ENCODE measurements at regions not wholly inside any gene's neighbourhood (a gene's known extent, or its start where the extent isn't known, plus 50 kb on each side); places are given as distances from the start of the nearest gene placed in this dataset.

GRCh38 chr4:156538651-156539257 lies 432.8 kb downstream of the PDGFC start:
- TF ChIP-seq, protein P1, sequence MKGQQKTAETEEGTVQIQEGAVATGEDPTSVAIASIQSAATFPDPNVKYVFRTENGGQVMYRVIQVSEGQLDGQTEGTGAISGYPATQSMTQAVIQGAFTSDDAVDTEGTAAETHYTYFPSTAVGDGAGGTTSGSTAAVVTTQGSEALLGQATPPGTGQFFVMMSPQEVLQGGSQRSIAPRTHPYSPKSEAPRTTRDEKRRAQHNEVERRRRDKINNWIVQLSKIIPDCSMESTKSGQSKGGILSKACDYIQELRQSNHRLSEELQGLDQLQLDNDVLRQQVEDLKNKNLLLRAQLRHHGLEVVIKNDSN (IDR thresholded peaks at IDR 0.05): no peak
- TF ChIP-seq TEAD4 (IDR thresholded peaks at IDR 0.05): no peak
- no peak for TF ChIP-seq YY1 (IDR thresholded peaks at IDR 0.05; ENCODE audit: low read depth)
- no peak for TF ChIP-seq TAF1 (IDR thresholded peaks at IDR 0.05; ENCODE audit: low read depth)
- no peak for TF ChIP-seq TCF12 (IDR thresholded peaks at IDR 0.05; ENCODE audit: low read depth)
- TF ChIP-seq, protein P2, sequence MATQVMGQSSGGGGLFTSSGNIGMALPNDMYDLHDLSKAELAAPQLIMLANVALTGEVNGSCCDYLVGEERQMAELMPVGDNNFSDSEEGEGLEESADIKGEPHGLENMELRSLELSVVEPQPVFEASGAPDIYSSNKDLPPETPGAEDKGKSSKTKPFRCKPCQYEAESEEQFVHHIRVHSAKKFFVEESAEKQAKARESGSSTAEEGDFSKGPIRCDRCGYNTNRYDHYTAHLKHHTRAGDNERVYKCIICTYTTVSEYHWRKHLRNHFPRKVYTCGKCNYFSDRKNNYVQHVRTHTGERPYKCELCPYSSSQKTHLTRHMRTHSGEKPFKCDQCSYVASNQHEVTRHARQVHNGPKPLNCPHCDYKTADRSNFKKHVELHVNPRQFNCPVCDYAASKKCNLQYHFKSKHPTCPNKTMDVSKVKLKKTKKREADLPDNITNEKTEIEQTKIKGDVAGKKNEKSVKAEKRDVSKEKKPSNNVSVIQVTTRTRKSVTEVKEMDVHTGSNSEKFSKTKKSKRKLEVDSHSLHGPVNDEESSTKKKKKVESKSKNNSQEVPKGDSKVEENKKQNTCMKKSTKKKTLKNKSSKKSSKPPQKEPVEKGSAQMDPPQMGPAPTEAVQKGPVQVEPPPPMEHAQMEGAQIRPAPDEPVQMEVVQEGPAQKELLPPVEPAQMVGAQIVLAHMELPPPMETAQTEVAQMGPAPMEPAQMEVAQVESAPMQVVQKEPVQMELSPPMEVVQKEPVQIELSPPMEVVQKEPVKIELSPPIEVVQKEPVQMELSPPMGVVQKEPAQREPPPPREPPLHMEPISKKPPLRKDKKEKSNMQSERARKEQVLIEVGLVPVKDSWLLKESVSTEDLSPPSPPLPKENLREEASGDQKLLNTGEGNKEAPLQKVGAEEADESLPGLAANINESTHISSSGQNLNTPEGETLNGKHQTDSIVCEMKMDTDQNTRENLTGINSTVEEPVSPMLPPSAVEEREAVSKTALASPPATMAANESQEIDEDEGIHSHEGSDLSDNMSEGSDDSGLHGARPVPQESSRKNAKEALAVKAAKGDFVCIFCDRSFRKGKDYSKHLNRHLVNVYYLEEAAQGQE (IDR thresholded peaks at IDR 0.05; ENCODE audit: low read depth): no peak
- TF ChIP-seq CEBPB (IDR thresholded peaks at IDR 0.05): no peak

GRCh38 chr4:156538210-156538609 lies 433.4 kb downstream of the PDGFC start:
- TF ChIP-seq NFIC (IDR thresholded peaks at IDR 0.05) (no peak), CEBPB (IDR thresholded peaks at IDR 0.05) (no peak), EP300 (IDR thresholded peaks at IDR 0.05; ENCODE audit: borderline replicate concordance) (no peak), TAF1 (IDR thresholded peaks at IDR 0.05; ENCODE audit: low read depth) (no peak), TEAD4 (IDR thresholded peaks at IDR 0.05) (no peak), EGR1 (IDR thresholded peaks at IDR 0.05) (no peak), RAD21 (IDR thresholded peaks at IDR 0.05; ENCODE audit: low read depth) (no peak), YY1 (IDR thresholded peaks at IDR 0.05; ENCODE audit: low read depth) (no peak), FOXM1 (IDR thresholded peaks at IDR 0.05; ENCODE audit: borderline replicate concordance, low read depth) (no peak), CREB1 (IDR thresholded peaks at IDR 0.05; ENCODE audit: low read depth) (no peak), ZBTB7A (IDR thresholded peaks at IDR 0.05; ENCODE audit: low read depth) (no peak), TCF12 (IDR thresholded peaks at IDR 0.05; ENCODE audit: low read depth) (no peak)
- TF ChIP-seq, protein P3, sequence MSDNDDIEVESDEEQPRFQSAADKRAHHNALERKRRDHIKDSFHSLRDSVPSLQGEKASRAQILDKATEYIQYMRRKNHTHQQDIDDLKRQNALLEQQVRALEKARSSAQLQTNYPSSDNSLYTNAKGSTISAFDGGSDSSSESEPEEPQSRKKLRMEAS (IDR thresholded peaks at IDR 0.05): no peak
- TF ChIP-seq, protein P2 (IDR thresholded peaks at IDR 0.05; ENCODE audit: low read depth): no peak
- TF ChIP-seq, protein P1 (IDR thresholded peaks at IDR 0.05): no peak

- TF ChIP-seq EGR1 (IDR thresholded peaks at IDR 0.05): no peak
- no peak for TF ChIP-seq RAD21 (IDR thresholded peaks at IDR 0.05; ENCODE audit: low read depth)
- TF ChIP-seq CEBPB (IDR thresholded peaks at IDR 0.05): no peak
- TF ChIP-seq TAF1 (IDR thresholded peaks at IDR 0.05; ENCODE audit: low read depth): no peak
- TF ChIP-seq CREB1 (IDR thresholded peaks at IDR 0.05; ENCODE audit: low read depth): no peak
- TF ChIP-seq TEAD4 (IDR thresholded peaks at IDR 0.05): no peak
- TF ChIP-seq FOXM1 (IDR thresholded peaks at IDR 0.05; ENCODE audit: borderline replicate concordance, low read depth): no peak
- TF ChIP-seq, protein P3 (IDR thresholded peaks at IDR 0.05): no peak
- TF ChIP-seq, protein P2 (IDR thresholded peaks at IDR 0.05; ENCODE audit: low read depth): no peak
- no peak for TF ChIP-seq TCF12 (IDR thresholded peaks at IDR 0.05; ENCODE audit: low read depth)
- TF ChIP-seq, protein P1 (IDR thresholded peaks at IDR 0.05): no peak
Observed at GRCh38 chr4:156537286-156537685, 434.3 kb downstream of the PDGFC start.

DNA sequence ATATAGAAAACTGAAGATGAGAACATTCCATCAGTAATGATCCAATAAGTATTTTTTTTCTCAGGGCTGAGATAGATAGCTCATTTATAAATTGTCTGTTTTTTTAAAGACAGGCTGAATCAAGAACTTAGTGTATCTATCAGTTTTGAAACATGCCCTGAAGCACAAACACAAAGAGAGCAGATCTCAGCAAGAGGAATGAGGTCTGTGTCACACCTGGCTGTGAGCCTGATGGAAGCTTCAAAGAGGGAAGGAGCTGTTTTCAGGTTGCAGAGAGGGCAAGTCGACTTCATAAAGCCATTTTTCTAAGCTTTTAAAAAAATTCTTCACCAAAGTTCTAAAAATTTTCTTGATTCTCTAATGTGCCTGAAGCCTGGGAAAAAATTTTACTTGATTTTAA lies 434.9 kb downstream of the PDGFC start:
- TF ChIP-seq EGR1 (IDR thresholded peaks at IDR 0.05) (no peak), FOXM1 (IDR thresholded peaks at IDR 0.05; ENCODE audit: borderline replicate concordance, low read depth) (no peak), NFIC (IDR thresholded peaks at IDR 0.05) (no peak), CREB1 (IDR thresholded peaks at IDR 0.05; ENCODE audit: low read depth) (no peak), RAD21 (IDR thresholded peaks at IDR 0.05; ENCODE audit: low read depth) (no peak), EP300 (IDR thresholded peaks at IDR 0.05; ENCODE audit: borderline replicate concordance) (no peak), TCF12 (IDR thresholded peaks at IDR 0.05; ENCODE audit: low read depth) (no peak), ZBTB7A (IDR thresholded peaks at IDR 0.05; ENCODE audit: low read depth) (no peak), CEBPB (IDR thresholded peaks at IDR 0.05) (no peak)
- TF ChIP-seq, protein P3 (IDR thresholded peaks at IDR 0.05): no peak
- TF ChIP-seq, protein P2 (IDR thresholded peaks at IDR 0.05; ENCODE audit: low read depth): no peak
- TF ChIP-seq, protein P1 (IDR thresholded peaks at IDR 0.05): no peak

Data from Ishikawa (cell line).